T-helper 2 cell treated with Interferon-gamma antibody and Interleukin-4, amounts not matched to agents 5 μg/mL and 100 μg/mL, for 36 hours (primary cell): ENCODE measurements at regions not wholly inside any gene's neighbourhood (a gene's known extent, or its start where the extent isn't known, plus 50 kb on each side); places are given as distances from the start of the nearest gene placed in this dataset.

Experiments used
- DNase-seq: peaks from one replicate; pipeline ENCODE4 v3.0.0; 2021; ENCODE audit warnings: low spot score
- H3K27ac Mint-ChIP-seq: one replicate; pipeline ENCODE4 v1.8.0; 2021; ENCODE audit warnings: mild to moderate bottlenecking, mixed read lengths
- H3K27me3 Mint-ChIP-seq: one replicate; pipeline ENCODE4 v1.8.0; 2021; ENCODE audit warnings: low read depth, mixed read lengths
- H3K36me3 Mint-ChIP-seq: one replicate; pipeline ENCODE4 v1.8.0; 2021; ENCODE audit warnings: low read depth, mixed read lengths
- H3K4me1 Mint-ChIP-seq: one replicate; pipeline ENCODE4 v1.8.0; 2021; ENCODE audit warnings: low read depth, mixed read lengths
- H3K4me3 Mint-ChIP-seq: one replicate; pipeline ENCODE4 v1.8.0; 2022; ENCODE audit warnings: mild to moderate bottlenecking, moderate library complexity, mixed read lengths
- H3K9me3 Mint-ChIP-seq: one replicate; pipeline ENCODE4 v1.8.0; 2021; ENCODE audit warnings: mixed read lengths

- no peak for DNase-seq
- H3K36me3 Mint-ChIP-seq, result peaks cover 2% of the 10 kb centered on the region
- peaks cover 11% of the 10 kb centered on the region for H3K4me1 Mint-ChIP-seq
- peaks cover 29% of the 10 kb centered on the region for H3K27me3 Mint-ChIP-seq
- no peak overlapping the region for H3K4me3 Mint-ChIP-seq
- peaks cover 17% of the 10 kb centered on the region for H3K9me3 Mint-ChIP-seq
- H3K27ac Mint-ChIP-seq, result no peak overlapping the region
These were observed 93.0 kb downstream of the MTPAP start for GRCh38 chr10:30256084-30256483.

- H3K9me3 Mint-ChIP-seq, result peaks cover 17% of the 10 kb centered on the region
- no peak overlapping the region for H3K27ac Mint-ChIP-seq
These were observed 94.2 kb downstream of the MTPAP start for GRCh38 chr10:30254926-30255325.

GRCh38 chr10:30248728-30249127, 100.3 kb downstream of the MTPAP start:
- H3K4me3 Mint-ChIP-seq, result no peak overlapping the region
- H3K27ac Mint-ChIP-seq, result no peak overlapping the region
- H3K9me3 Mint-ChIP-seq, result peaks cover 16% of the 10 kb centered on the region
- H3K36me3 Mint-ChIP-seq, result no peaks in the 10 kb centered on the region
- peaks cover 15% of the 10 kb centered on the region for H3K27me3 Mint-ChIP-seq
- peaks cover 10% of the 10 kb centered on the region for H3K4me1 Mint-ChIP-seq
- DNase-seq, result no peak

More at GRCh38 chr10:30254926-30255325, 94.2 kb downstream of the MTPAP start:
- Mint-ChIP-seq H3K4me1 (peaks cover 11% of the 10 kb centered on the region), H3K36me3 (peaks cover 2% of the 10 kb centered on the region), H3K27me3 (peaks cover 33% of the 10 kb centered on the region), H3K4me3 (no peak overlapping the region)
- no peak for DNase-seq

- H3K4me3 Mint-ChIP-seq, result peak overlapping the region; percentile 33
- peak overlapping the region; percentile 40 for H3K27ac Mint-ChIP-seq
- H3K27me3 Mint-ChIP-seq, result peaks cover 12% of the 10 kb centered on the region
- H3K36me3 Mint-ChIP-seq, result no peaks in the 10 kb centered on the region
- peaks cover 3% of the 10 kb centered on the region for H3K4me1 Mint-ChIP-seq
- no peak for DNase-seq
- H3K9me3 Mint-ChIP-seq, result peaks cover 16% of the 10 kb centered on the region
These were observed 101.4 kb downstream of the MTPAP start for GRCh38 chr10:30247704-30248103.

- no peak for DNase-seq
- no peaks in the 10 kb centered on the region for H3K9me3 Mint-ChIP-seq
- no peak overlapping the region for H3K4me3 Mint-ChIP-seq
- H3K27ac Mint-ChIP-seq, result no peak overlapping the region
- H3K36me3 Mint-ChIP-seq, result no peaks in the 10 kb centered on the region
- H3K4me1 Mint-ChIP-seq, result peaks cover 14% of the 10 kb centered on the region
- peaks cover 6% of the 10 kb centered on the region for H3K27me3 Mint-ChIP-seq
These were observed 107.5 kb downstream of the MTPAP start for GRCh38 chr10:30241422-30242110.

- Mint-ChIP-seq H3K4me3 (no peak overlapping the region), H3K27ac (no peak overlapping the region), H3K27me3 (peaks cover 8% of the 10 kb centered on the region), H3K36me3 (peaks cover 4% of the 10 kb centered on the region), H3K9me3 (peaks cover 9% of the 10 kb centered on the region), H3K4me1 (peaks cover 17% of the 10 kb centered on the region)
- no peak for DNase-seq
These were observed 110.2 kb downstream of the MTPAP start for GRCh38 chr10:30238836-30239235.

GRCh38 chr10:30233186-30233959, 115.7 kb downstream of the MTPAP start:
- Mint-ChIP-seq H3K27me3 (peaks cover 6% of the 10 kb centered on the region), H3K9me3 (peaks cover 9% of the 10 kb centered on the region), H3K27ac (no peak overlapping the region), H3K4me3 (no peak overlapping the region), H3K36me3 (peaks cover 10% of the 10 kb centered on the region), H3K4me1 (peaks cover 49% of the 10 kb centered on the region)
- no peak for DNase-seq

GRCh38 chr10:30231709-30232108, 117.4 kb downstream of the MTPAP start:
- Mint-ChIP-seq H3K4me1 (peaks cover 45% of the 10 kb centered on the region), H3K27me3 (peaks cover 4% of the 10 kb centered on the region), H3K4me3 (peak overlapping the region; percentile 64), H3K36me3 (peaks cover 10% of the 10 kb centered on the region), H3K9me3 (peaks cover 9% of the 10 kb centered on the region), H3K27ac (peak overlapping the region; percentile 73)
- DNase-seq, result no peak

- Mint-ChIP-seq H3K4me1 (peaks cover 45% of the 10 kb centered on the region), H3K9me3 (peaks cover 9% of the 10 kb centered on the region), H3K4me3 (peak overlapping the region; percentile 33), H3K27ac (peak overlapping the region; percentile 78), H3K36me3 (peaks cover 10% of the 10 kb centered on the region), H3K27me3 (peaks cover 4% of the 10 kb centered on the region)
- peak; percentile 28 for DNase-seq
These were observed 117.9 kb downstream of the MTPAP start for GRCh38 chr10:30231071-30231652.

- Mint-ChIP-seq H3K9me3 (peaks cover 2% of the 10 kb centered on the region), H3K4me1 (peaks cover 44% of the 10 kb centered on the region), H3K27me3 (no peaks in the 10 kb centered on the region), H3K36me3 (peaks cover 6% of the 10 kb centered on the region), H3K4me3 (no peak overlapping the region), H3K27ac (no peak overlapping the region)
- no peak for DNase-seq
These were observed 119.5 kb downstream of the MTPAP start for GRCh38 chr10:30229536-30229935.

GRCh38 chr10:30228417-30229036, 120.6 kb downstream of the MTPAP start:
- peaks cover 5% of the 10 kb centered on the region for H3K36me3 Mint-ChIP-seq
- H3K9me3 Mint-ChIP-seq, result peaks cover 3% of the 10 kb centered on the region
- no peak overlapping the region for H3K27ac Mint-ChIP-seq
- no peak for DNase-seq
- no peak overlapping the region for H3K4me3 Mint-ChIP-seq
- H3K4me1 Mint-ChIP-seq, result peaks cover 41% of the 10 kb centered on the region
- no peaks in the 10 kb centered on the region for H3K27me3 Mint-ChIP-seq

GRCh38 chr10:30227481-30227880, 121.6 kb downstream of the MTPAP start:
- Mint-ChIP-seq H3K36me3 (peaks cover 4% of the 10 kb centered on the region), H3K27ac (no peak overlapping the region), H3K27me3 (peaks cover 5% of the 10 kb centered on the region), H3K9me3 (peaks cover 3% of the 10 kb centered on the region), H3K4me3 (no peak overlapping the region), H3K4me1 (peaks cover 33% of the 10 kb centered on the region)
- no peak for DNase-seq

GRCh38 chr10:30219971-30220751, 128.9 kb downstream of the MTPAP start:
- Mint-ChIP-seq H3K36me3 (no peaks in the 10 kb centered on the region), H3K4me3 (peak overlapping the region; percentile 66), H3K4me1 (peaks cover 14% of the 10 kb centered on the region), H3K27ac (no peak overlapping the region), H3K9me3 (peaks cover 3% of the 10 kb centered on the region), H3K27me3 (peaks cover 18% of the 10 kb centered on the region)
- no peak for DNase-seq
